ENCODE measurements at regions not wholly inside any gene's neighbourhood (a gene's known extent, or its start where the extent isn't known, plus 50 kb on each side); places are given as distances from the start of the nearest gene placed in this dataset.

DNA sequence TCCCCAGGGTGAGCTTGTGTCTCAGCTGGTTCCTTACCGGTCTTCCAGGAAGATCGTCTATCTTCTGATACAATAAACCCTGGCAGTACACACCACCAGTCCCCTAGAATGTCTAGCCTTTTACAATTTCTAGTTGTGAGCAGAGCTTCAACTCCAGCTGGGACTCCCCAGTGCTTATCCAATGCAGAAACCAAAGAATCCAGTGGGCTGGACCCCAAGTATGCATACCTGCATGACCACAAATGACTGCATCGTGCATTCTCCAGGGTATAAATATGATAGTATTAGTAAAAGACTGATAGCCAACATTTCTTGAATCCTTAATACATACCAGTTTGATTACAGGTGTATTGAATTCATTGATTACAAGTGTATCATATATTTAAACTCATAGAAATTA lies 176.0 kb downstream of the SATB1 start:
- TF ChIP-seq EZH2 (IDR thresholded peaks at IDR 0.05; ENCODE audit: insufficient read depth, poor library complexity, severe bottlenecking) (no peak), EZH2phosphoT487 (IDR thresholded peaks at IDR 0.05; ENCODE audit: insufficient read depth, low read depth) (no peak)
